NB4 (cell line): ENCODE measurements at regions not wholly inside any gene's neighbourhood (a gene's known extent, or its start where the extent isn't known, plus 50 kb on each side); places are given as distances from the start of the nearest gene placed in this dataset.

Experiments used
- POLR2A ChIP-seq: IDR thresholded peaks from 2 replicates; pipeline ENCODE4 v1.6.1; 2011; ENCODE audit warnings: mild to moderate bottlenecking; ENCODE audit not compliant: insufficient read length; ENCODE audit errors: extremely low read depth
- TF ChIP-seq, protein P1 (sequence below): IDR thresholded peaks from one replicate; pipeline ENCODE4 v1.5.1; 2012; ENCODE audit warnings: low read depth, low read length

DNA sequence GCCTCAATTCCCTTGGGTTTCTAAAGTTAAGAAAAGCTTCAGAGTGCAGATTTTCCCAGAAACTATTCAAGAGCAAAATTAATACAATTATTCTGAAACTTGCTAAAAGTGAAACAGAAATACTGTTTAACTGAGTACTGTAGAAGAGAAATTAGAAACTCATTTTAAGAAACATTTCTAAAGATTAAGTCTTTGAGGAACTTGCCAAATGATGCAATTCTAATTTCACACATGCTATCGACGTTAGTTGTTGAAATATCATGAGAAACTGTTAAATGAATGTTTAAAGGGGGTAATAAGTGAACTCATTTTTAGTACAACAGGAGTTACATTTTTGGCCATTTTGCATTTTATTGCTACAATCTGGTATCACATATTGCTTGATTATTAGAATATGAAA is 125.3 kb upstream of the MAOA start:
- TF ChIP-seq, protein P1, sequence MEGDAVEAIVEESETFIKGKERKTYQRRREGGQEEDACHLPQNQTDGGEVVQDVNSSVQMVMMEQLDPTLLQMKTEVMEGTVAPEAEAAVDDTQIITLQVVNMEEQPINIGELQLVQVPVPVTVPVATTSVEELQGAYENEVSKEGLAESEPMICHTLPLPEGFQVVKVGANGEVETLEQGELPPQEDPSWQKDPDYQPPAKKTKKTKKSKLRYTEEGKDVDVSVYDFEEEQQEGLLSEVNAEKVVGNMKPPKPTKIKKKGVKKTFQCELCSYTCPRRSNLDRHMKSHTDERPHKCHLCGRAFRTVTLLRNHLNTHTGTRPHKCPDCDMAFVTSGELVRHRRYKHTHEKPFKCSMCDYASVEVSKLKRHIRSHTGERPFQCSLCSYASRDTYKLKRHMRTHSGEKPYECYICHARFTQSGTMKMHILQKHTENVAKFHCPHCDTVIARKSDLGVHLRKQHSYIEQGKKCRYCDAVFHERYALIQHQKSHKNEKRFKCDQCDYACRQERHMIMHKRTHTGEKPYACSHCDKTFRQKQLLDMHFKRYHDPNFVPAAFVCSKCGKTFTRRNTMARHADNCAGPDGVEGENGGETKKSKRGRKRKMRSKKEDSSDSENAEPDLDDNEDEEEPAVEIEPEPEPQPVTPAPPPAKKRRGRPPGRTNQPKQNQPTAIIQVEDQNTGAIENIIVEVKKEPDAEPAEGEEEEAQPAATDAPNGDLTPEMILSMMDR, result no peak
- TF ChIP-seq POLR2A, result no peak
